PC-3 (cell line): ENCODE measurements at regions not wholly inside any gene's neighbourhood (a gene's known extent, or its start where the extent isn't known, plus 50 kb on each side); places are given as distances from the start of the nearest gene placed in this dataset.

Experiments used
- ATAC-seq: fragments of 200-7000 bp; cut with Tn5 transposase; 2 replicates; pipeline ENCODE4 v1.9.1; 2020; ENCODE audit warnings: mild to moderate bottlenecking, moderate library complexity
- BruUV-seq: library from RNA; stranded (reverse); fragments of 400-500 nt; replicated peaks from 2 replicates; lab custom pipeline; 2021; lab: Mats Ljungman, UMichigan
- CTCF ChIA-PET: fragments of 300-600 bp; sonication (Branson Sonifier 250); formaldehyde crosslinking; loops from one replicate; lab custom pipeline; 2022; ENCODE audit warnings: antibody characterized with exemption; lab: Charles Lee
- POLR2A ChIA-PET: fragments of 300-600 bp; sonication (Branson Sonifier 250); formaldehyde crosslinking; loops from one replicate; lab custom pipeline; 2022; ENCODE audit warnings: antibody characterized with exemption; ENCODE audit not compliant: unreplicated experiment; lab: Charles Lee
- DNase-seq: peaks from one replicate; pipeline ENCODE4 v3.0.0-alpha.2; 2015
- H2AFZ ChIP-seq: fragments of 300-600 bp; sonication (generic); 2 replicates; pipeline ENCODE4 v1.6.0; 2016; ENCODE audit warnings: antibody characterized with exemption, low read length
- H3F3A ChIP-seq: fragments of 300-600 bp; sonication (generic); one replicate; pipeline ENCODE4 v1.6.0; 2017; ENCODE audit warnings: antibody characterized with exemption, low read length, control low read depth, mild to moderate bottlenecking; ENCODE audit not compliant: unreplicated experiment
- H3K27ac ChIP-seq: fragments of 300-600 bp; sonication (generic); 2 replicates; pipeline ENCODE4 v1.5.1; 2016; ENCODE audit warnings: mild to moderate bottlenecking, low read length
- H3K27me3 ChIP-seq: fragments of 300-600 bp; sonication (generic); 2 replicates; pipeline ENCODE4 v1.6.1; 2016; ENCODE audit warnings: low read length, mixed read lengths
- H3K36me3 ChIP-seq: fragments of 300-600 bp; sonication (generic); 2 replicates; pipeline ENCODE4 v1.6.1; 2016; ENCODE audit warnings: low read depth, mixed run types, low read length, mixed read lengths
- H3K4me1 ChIP-seq: fragments of 300-600 bp; sonication (generic); 2 replicates; pipeline ENCODE4 v1.5.1; 2016; ENCODE audit warnings: low read length; ENCODE audit not compliant: insufficient read depth
- H3K4me2 ChIP-seq: fragments of 300-600 bp; sonication (generic); 2 replicates; pipeline ENCODE4 v1.6.0; 2016; ENCODE audit warnings: low read length
- H3K4me3 ChIP-seq: fragments of 300-600 bp; sonication (generic); 2 replicates; pipeline ENCODE4 v1.5.1; 2016; ENCODE audit warnings: mild to moderate bottlenecking, low read length, mixed read lengths
- H3K79me2 ChIP-seq: fragments of 300-600 bp; sonication (generic); 2 replicates; pipeline ENCODE4 v1.6.1; 2017; ENCODE audit warnings: low read length, mixed read lengths
- H3K9ac ChIP-seq: fragments of 300-600 bp; sonication (generic); 2 replicates; pipeline ENCODE4 v1.6.0; 2016; ENCODE audit warnings: mild to moderate bottlenecking, low read length
- H3K9me2 ChIP-seq: fragments of 300-600 bp; sonication (generic); replicated peaks from 2 replicates; pipeline ENCODE4 v1.6.1; 2016; ENCODE audit warnings: mixed run types, low read length, mixed read lengths
- H3K9me3 ChIP-seq: fragments of 300-600 bp; sonication (generic); 2 replicates; pipeline ENCODE4 v1.6.1; 2016; ENCODE audit warnings: low read length, mixed read lengths
- H4K20me1 ChIP-seq: fragments of 300-600 bp; sonication (generic); 2 replicates; pipeline ENCODE4 v1.6.1; 2016; ENCODE audit warnings: low read length, mixed read lengths
- CTCF ChIP-seq: fragments of 300-600 bp; sonication (generic); conservative IDR thresholded peaks from 2 replicates; pipeline ENCODE4 v1.5.1; 2017; ENCODE audit warnings: antibody characterized with exemption, low read depth, mild to moderate bottlenecking, low read length
- EZH2 ChIP-seq: fragments of 300-600 bp; sonication (generic); IDR thresholded peaks from one replicate; pipeline ENCODE4 v1.6.1; 2017; ENCODE audit warnings: antibody characterized with exemption, mild to moderate bottlenecking, low read length; ENCODE audit not compliant: unreplicated experiment
- EZH2phosphoT487 ChIP-seq: fragments of 300-600 bp; sonication (generic); IDR thresholded peaks from 2 replicates; pipeline ENCODE4 v1.6.1; 2018; ENCODE audit warnings: mild to moderate bottlenecking, antibody characterized with exemption, low read length, borderline replicate concordance
- intact Hi-C: fragments of 100-400 bp; cut with micrococcal nuclease; formaldehyde crosslinking; loops from 2 replicates; pipeline ENCODE4 v1.9.0; 2023

GRCh38 chr2:235170016-235170415 is 218.2 kb downstream of the SH3BP4 start:
- Histone ChIP-seq H3K36me3 (no peaks in the 10 kb centered on the region), H3K4me2 (peak overlapping the region; percentile 76), H3K79me2 (no peaks in the 10 kb centered on the region), H3F3A (peaks cover 6% of the 10 kb centered on the region), H3K27ac (peak overlapping the region; percentile 98), H3K4me1 (peaks cover 36% of the 10 kb centered on the region), H3K4me3 (peak overlapping the region; percentile 34; the same call in 1 of the 2 replicates), H4K20me1 (no peaks in the 10 kb centered on the region), H3K27me3 (no peaks in the 10 kb centered on the region), H3K9ac (peak overlapping the region; percentile 82), H2AFZ (no peak overlapping the region), H3K9me2 (no peaks in the 10 kb centered on the region), H3K9me3 (no peaks in the 10 kb centered on the region)
- no TSS peak for BruUV-seq
- peak; percentile 76 for ATAC-seq
- TF ChIP-seq EZH2 (no peak), EZH2phosphoT487 (no peak), CTCF (no peak)
- ChIA-PET CTCF (no interaction called here), POLR2A (no interaction called here)
- intact Hi-C loops: loop anchor here (1.0 kb wide), 2 partner anchors 21 to 161 kb away; no protein-coding TSS in a partner anchor
- peak; percentile 90 for DNase-seq

- Histone ChIP-seq H3K9ac (peak overlapping the region; percentile 82), H3K79me2 (no peaks in the 10 kb centered on the region), H2AFZ (peak overlapping the region; percentile 20; the same call in 1 of the 2 replicates), H3F3A (peaks cover 6% of the 10 kb centered on the region), H3K9me3 (no peaks in the 10 kb centered on the region), H3K4me2 (peak overlapping the region; percentile 76), H3K9me2 (no peaks in the 10 kb centered on the region), H3K4me1 (peaks cover 36% of the 10 kb centered on the region), H3K27me3 (no peaks in the 10 kb centered on the region), H3K4me3 (peak overlapping the region; percentile 34; the same call in 1 of the 2 replicates), H4K20me1 (no peaks in the 10 kb centered on the region), H3K27ac (peak overlapping the region; percentile 98), H3K36me3 (no peaks in the 10 kb centered on the region)
- ChIA-PET CTCF (no interaction called here), POLR2A (no interaction called here)
- DNase-seq (peak; percentile 87), ATAC-seq (peak; percentile 71)
- TF ChIP-seq CTCF: peak; percentile 43
- no peak for TF ChIP-seq EZH2
- no peak for TF ChIP-seq EZH2phosphoT487
- TSS peak; percentile 57 for BruUV-seq
- intact Hi-C loops: loop anchor here (1.0 kb wide), 2 partner anchors 22 to 160 kb away; no protein-coding TSS in a partner anchor
Observed at GRCh38 chr2:235170536-235171521, 219.0 kb downstream of the SH3BP4 start.
